ENCODE measurements at regions not wholly inside any gene's neighbourhood (a gene's known extent, or its start where the extent isn't known, plus 50 kb on each side); places are given as distances from the start of the nearest gene placed in this dataset.

DNA sequence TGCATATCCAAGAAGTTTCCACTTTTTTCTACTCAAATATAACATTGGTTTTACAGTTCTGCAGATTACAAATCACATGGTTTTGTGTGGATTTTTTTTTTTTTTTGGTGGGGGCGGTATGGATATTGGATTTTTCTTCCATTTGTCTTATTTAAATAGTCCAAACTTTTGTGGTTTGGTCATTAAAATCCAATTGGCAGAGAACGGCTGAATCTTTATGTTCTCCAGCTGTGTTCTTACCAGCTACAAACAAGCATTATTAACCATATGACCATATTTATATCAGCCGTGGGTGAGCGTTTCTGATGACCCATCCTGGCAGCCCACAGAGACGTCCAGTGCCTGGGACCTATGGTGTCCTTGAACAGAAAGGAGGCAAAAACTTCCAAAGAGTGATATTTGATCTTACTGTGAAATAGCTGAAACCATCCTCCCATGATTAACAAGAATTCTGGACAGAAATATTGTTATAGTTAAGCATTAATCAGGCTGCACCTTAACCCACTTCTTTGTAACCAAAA, 200.4 kb downstream of the LYPLAL1 start:
- intact Hi-C loops (cut with DNase I) = no loop called here
- DNase-seq (ENCODE audit: low spot score) = no peak

DNA sequence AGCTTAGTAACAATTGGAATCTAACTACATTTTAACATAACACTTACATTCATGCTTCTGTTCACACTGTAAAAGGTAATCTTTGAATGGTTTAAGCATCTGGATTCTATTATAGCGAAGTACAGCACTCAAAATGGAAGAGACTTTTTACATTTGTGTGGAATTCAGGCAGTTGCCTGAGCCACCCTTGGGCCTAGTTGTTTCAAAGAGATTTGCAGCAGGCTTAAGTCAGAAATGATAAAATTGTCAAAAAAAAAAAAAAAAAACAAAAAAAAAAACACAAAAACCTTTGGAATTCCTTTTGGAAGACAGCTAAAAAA, 199.9 kb downstream of the LYPLAL1 start:
- intact Hi-C loops (cut with DNase I) = no loop called here
- no peak for DNase-seq (ENCODE audit: low spot score)

DNA sequence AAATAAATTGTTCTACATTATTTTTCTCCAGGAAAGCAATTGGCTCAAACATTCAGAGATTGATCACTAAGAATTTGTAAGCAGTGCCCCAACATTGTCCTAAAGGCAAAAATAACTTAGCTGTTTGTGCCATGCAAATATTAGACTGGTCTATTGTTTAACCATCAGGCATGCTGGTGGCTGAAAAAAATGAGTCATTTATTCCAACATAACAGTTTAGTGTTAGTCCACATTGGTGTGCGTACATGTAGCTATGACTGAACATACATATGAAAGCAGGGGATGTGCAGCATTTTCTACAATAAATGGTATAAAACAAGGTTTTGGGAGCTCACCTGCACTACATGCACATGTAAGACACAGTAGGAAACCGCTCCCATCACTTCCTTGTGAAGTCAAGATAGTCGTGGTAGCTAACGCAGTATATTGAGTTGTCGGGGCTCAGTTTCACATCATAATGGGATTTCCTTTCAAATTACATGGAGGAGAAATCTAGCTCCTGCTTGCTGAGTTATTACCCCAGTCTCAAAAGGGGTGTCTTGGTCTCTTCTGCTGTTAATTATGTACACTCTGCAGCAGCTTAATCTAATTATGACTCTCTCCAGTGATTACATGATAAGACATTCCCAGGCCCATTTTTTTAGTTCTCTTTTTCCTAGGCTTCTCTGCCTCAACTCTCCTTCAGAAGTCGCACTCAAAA, 199.4 kb downstream of the LYPLAL1 start:
- intact Hi-C loops (cut with DNase I) = no loop called here
- DNase-seq (ENCODE audit: low spot score) = no peak

DNA sequence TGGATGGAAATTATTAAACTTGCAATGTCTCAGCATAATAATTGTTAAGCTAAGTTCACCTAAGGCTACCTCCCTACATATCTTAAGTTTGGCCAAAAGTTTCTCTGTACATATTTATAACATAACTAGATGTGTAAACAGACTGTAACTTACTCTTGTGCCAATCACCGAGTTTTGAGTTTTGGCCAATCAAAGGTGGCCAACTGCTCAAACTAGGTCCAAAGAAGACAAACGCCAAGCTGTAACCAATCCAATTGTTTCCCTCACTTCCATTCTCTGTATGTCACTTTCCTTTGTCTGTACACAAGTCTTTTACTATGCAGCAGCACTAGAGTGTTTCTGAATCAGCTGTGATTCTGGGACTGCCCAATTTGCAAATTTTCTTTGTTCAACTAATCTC, 197.8 kb downstream of the LYPLAL1 start:
- intact Hi-C loops (cut with DNase I) = no loop called here
- DNase-seq (ENCODE audit: low spot score) = no peak

DNA sequence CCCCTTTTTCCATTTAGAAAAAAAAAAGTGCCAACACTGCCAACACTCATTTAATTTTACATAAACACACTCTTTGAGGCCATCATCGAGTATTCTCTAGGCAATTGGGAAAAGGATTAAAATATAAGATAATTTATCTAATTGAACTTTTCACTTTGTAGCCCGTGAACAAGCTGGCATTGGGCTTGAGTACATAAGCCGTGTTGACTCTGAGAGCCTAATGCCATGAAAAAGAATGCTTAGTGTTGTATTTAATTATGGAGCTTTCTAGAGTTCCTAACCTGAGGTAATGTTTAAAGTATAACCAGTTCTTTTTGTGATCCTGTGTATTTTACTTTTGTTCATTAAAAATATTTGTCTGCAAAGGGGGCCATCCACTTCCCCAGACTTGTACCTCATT, 193.8 kb downstream of the LYPLAL1 start:
- no peak for DNase-seq (ENCODE audit: low spot score)
- intact Hi-C loops (cut with DNase I) = no loop called here

DNA sequence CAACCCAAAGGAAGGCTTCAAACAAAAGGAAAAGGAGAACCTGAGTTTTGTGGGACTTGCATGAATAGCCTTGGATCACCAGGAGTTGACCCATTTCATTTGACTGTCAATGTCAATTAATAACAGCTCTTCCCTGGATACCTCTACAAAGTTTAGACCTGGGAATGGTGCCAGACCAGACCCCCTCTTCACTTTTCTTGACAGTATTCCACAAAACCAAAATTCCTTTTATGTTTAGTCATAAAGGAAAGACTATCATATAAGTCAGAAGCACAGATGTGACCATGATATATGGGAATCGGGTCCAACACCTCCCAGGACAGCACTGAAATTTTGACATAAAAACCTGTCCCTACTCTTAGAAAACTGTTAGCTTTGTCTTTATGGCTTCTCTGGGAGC, 191.8 kb downstream of the LYPLAL1 start:
- no peak for DNase-seq (ENCODE audit: low spot score)
- intact Hi-C loops (cut with DNase I) = no loop called here

DNA sequence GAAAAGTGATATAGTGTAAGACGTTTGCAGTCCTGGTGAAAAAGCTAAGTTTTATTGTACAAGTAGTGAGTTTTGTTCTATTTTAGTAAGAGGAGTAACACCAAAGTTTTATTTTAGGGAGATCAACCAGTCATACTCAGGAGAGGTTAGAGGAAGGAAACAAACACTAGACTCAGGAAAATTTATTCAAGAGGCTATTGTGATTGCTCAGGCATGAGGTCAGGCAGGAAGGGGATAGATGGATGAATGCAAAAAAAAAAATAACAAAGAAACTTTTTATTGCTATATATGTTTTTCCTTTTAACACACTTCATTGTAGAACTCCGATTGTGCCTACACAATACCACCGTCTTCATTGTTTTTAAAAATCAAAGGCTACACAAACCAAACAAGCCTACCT, 189.0 kb downstream of the LYPLAL1 start:
- intact Hi-C loops (cut with DNase I) = no loop called here

DNA sequence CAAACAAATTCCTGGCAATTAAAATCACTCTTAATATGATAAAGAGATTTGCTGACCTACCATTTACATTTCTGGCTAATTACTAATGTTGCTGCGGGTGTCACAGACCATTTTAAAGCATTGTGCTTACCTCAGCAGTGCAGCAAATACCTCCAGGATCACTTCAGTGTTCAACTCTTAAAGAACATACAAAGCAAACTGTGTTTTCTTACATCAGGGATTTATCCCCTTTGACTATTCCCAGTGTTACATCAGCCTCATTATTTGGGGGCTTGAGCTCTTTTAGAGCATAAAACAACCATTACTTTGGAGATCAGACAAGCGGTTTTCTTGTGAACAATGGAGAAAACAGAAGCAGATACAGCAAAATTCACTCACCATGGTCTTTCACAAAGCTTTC, 185.4 kb downstream of the LYPLAL1 start:
- DNase-seq (ENCODE audit: low spot score) = no peak
- intact Hi-C loops (cut with DNase I) = no loop called here

More for the DNA sequence above, 189.0 kb downstream of the LYPLAL1 start:
- DNase-seq (ENCODE audit: low spot score) = no peak

DNA sequence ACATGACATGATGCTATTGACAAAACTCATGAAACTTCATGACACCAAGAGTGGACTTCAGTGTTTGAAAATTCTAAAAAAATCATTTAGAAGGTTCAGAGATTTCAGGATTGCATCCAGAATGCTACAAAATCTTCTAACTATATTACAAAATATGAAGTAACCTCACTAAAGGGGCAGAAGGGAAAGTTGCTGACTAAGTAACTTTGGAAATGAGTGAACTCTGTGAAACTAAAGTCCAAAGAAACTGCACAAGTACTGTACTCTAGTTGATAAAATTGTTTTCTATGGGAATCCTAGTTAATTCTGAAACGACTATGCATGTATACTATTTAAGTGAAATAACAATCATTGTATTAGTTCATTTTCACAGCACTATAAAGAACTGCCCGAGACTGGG, 184.4 kb downstream of the LYPLAL1 start:
- intact Hi-C loops (cut with DNase I) = no loop called here
- no peak for DNase-seq (ENCODE audit: low spot score)

DNA sequence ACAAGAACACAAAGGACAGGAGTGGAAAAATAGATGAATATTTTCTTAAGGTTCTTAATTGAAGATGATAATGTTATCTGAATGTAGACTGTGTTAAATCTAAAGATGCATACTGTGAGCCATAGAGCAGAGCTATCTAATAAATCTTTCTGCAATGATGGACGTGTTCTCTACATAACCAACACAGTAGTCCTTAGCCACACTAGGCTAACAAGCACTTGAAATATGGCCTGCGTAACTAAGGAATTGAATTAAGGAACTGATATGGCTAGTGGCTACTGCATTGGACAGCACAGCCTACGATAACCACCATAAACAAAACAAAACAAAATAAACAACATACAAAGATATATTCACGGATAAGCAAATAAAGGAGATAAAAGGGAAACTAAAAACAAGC, 181.3 kb downstream of the LYPLAL1 start:
- no peak for DNase-seq (ENCODE audit: low spot score)
- intact Hi-C loops (cut with DNase I) = no loop called here

DNA sequence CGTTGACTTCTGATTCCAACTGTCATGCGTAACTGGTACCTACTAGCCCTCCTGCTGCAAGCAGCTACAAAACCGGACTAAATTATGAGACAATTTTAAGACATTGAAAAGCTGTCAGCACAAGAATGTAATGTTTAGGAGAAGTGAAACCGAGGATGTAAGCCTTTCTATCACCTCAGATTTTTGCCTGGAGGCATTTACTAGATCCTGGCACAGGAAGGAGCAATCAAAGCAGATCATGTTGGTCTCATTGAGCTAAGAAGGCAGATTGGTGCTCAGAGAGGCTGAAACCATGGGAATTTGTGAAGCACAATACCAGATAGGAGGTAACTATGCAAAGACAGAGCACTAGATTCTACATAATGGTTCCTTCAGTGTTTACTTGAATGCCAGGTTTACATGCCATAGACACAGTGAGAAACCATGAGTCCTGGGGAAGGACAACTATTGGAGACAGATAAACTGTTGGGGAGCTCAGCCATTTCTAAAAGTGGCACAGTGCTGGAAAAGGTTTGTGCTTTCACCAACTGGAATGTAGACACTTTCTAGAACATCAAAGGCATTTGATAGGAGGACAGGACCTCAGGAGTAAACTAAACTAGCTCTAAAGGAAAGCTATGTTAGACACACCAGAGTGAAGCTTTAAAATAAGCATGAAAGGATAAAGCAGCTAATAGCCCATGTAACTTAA, 179.4 kb downstream of the LYPLAL1 start:
- intact Hi-C loops (cut with DNase I) = no loop called here
- DNase-seq (ENCODE audit: low spot score) = no peak

DNA sequence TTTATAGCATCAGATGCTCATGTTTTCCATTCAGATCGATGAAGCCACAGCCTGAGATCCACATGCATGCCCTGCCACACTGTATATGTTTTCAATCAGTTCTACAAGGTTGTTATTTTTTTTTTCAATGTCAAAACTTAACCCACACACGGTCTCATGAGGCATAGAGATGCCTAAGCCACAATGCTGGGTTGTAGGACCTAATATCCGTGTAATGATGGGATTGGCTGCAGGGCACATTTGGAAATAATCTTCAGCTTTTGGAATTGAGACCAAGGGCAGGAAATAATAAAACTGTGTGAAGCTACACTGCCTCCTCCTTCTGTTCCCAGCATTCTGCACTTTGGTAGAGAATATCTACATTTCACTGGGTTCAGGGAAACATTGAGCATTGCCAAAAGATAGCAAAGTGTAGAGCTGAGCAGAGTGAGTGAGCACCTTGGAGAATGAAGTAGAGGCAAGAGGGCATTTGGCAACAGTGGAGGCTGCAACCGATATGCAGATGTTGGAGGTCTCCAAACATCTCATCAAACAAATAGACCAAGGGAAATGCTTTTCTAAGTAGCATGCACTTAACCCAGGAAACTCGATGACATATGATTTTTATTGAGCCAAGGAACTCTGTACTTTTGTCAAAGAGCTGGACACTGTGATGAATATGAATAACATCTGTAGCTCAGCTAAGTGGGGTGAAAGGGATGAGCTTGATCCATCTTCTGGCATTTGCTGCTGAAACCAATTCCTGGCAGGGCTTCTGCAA, 176.7 kb downstream of the LYPLAL1 start:
- no peak for DNase-seq (ENCODE audit: low spot score)
- intact Hi-C loops (cut with DNase I) = no loop called here

DNA sequence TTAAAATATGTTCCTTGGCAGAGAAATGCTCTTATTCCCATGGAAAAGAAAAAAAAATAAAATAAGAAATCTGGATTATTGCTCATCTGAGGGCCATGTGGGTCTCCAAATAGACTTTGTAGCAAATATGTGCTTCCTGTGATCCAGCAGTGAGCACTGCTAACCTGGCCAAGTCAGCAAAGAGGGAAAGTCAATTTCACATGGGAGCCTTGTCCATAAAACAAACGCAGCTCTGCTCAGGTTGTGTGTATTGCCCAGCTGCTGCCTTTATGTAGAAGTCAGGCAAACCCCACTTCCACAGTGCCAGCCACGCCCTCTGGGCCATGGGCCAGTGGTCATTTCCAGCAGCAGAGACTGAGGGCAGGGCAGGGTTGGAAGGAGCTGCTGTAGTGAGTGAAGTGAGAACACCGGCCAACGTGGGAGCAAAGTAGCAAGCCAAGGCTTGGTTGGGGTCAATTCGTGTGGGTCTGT, 174.3 kb downstream of the LYPLAL1 start:
- peak; percentile 76 for DNase-seq (ENCODE audit: low spot score)
- intact Hi-C loops (cut with DNase I) = no loop called here

DNA sequence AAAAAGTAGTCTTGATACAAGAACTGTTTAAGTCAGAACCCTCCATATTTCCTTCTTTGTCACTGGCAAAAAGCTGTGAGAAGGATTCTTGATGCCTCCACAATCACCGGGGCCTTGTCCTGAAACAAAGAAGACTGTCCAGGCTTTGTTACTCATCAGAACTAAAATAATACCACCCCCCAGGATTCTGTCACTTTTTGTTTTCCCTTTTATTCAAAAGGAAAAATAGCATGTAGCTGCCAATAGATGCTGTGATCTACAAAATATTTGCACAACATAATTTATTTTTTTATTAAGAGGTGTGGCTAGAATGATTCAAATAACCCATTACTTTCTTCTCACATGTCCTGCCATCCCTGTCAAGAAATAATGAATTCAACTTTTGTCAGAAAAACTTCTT, 173.7 kb downstream of the LYPLAL1 start:
- DNase-seq (ENCODE audit: low spot score) = no peak
- intact Hi-C loops (cut with DNase I) = no loop called here

DNA sequence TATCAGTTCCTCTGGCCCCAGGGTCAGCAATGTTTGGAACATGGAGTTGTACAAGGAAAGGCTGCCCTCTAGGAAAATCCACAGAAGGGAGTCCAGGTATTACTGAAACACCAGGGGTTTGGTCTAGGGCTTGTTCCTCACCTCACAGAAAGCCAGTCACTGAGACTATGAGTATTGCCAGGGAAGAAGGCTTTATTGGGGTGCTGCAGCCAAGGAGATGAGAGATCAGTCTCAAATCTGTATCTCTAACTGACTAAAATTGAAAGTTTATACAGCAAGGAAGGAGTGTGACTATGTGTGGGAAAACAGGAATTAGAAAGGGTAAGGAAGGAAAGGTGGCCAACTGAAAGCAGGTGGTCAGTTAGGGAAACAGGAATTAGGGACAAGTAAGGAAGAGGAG, 172.3 kb downstream of the LYPLAL1 start:
- intact Hi-C loops (cut with DNase I) = no loop called here
- no peak for DNase-seq (ENCODE audit: low spot score)

DNA sequence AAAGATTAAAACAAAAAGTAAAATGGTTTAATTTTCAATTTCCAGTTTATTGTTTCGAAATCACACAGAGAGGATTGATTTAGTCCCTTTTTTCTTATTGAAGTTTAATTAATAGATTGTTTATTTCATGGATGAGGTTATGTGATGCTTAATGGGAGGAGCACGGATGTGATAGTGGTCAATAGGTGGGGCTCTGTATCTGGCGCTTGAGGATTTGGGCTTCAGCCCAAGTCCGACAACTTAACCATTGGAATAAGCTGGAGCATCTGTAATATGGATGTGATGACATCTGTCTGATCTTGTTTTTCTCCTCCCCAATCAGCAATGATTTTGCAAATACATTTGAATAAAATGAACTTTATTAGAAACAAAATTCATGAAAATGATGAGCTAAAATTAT, 169.2 kb downstream of the LYPLAL1 start:
- intact Hi-C loops (cut with DNase I) = no loop called here
- no peak for DNase-seq (ENCODE audit: low spot score)

DNA sequence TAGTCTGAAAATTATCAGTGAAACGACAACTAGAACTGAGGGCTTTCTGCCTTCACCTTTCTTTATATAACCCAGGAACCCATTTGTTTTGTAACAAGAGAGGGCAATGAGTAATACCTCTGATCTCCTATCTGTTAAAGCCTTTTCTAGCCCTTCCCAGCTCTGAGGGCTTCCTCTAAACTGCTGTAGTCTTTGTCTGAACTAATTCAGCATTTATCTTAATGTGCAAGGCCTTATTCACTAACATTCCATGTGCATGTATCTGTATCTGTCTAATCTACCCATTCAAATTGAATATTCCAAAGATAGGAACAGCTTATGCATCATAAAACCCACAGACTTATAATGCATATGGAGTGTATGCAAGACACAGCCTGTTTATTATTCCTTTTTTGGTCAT, 167.1 kb downstream of the LYPLAL1 start:
- intact Hi-C loops (cut with DNase I) = no loop called here
- DNase-seq (ENCODE audit: low spot score) = no peak

DNA sequence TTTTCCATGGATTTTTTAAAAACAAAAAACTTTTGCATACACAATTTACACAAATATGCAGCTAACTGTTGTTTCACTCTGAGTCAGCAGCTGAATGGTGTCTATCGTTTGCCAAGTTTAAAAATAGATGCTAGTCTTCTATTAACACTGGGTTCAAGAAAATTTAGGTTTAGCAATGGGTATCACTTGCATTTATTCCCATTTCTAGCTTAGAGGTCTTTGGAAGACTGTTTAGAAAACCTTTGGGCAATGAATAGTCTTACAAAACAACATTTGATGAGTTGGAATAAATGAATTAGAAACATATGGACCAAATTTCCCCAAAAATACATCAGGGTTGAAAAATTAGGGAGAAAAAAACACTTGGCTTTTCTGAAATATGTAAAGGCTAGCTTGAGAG, 165.8 kb downstream of the LYPLAL1 start:
- intact Hi-C loops (cut with DNase I) = no loop called here
- DNase-seq (ENCODE audit: low spot score) = no peak

DNA sequence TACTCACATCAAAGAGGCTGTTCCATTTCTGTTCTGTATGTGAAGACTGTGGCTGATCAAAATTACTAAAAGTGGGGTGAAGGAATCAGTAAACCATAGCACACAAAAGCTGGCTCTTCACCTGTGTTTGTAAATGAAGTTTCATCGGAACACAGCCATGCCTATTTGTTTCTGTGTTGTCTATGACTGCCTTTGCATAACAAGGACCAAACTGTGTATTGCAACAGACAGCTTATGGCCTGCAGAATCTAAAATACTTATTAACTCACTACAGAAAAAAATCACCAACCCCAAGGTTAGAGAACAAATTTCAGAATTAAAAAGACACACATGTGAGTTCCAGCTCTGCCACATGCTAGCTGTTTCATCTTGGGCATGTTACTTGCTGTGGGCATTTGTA, 163.9 kb downstream of the LYPLAL1 start:
- intact Hi-C loops (cut with DNase I) = no loop called here

DNA sequence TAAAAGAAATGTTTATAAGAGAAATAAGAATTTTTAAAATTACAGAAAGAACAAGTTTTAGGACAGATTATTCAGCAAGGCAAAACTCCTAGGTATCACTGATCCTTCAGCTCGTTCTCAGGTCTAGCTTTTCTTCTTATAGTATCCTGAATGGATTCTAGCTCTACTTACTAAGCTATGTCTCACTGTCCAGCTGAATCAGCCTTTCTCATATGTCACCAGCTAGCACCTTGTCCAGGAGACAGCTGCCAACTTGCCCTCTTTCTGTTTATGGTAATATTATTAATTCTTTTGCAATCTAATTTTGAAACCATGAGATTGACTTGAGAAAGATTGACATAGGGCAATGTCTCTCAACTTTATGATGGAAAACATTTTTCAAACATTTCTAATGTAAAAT, 159.9 kb downstream of the LYPLAL1 start:
- DNase-seq (ENCODE audit: low spot score) = no peak
- intact Hi-C loops (cut with DNase I) = no loop called here

More for the DNA sequence above, 163.9 kb downstream of the LYPLAL1 start:
- DNase-seq (ENCODE audit: low spot score) = no peak

DNA sequence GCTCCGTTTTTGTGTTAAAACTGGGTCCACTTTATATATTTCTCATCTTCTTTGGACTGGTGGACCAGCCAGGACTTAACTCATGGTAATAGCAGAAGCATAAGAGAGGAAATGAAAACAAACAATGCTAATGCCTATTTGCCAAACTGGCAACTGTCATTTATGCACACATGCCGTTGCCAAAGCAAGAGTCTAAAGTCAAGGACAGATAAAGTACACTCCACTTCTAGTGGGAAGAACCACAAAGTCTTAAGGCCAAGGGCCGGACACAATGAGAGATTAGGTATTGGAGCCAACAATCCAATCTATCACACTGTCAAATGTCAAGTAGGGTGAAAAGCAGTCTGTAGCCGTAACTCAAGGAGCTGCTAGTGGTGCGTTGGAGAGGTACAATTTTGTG, 157.7 kb downstream of the LYPLAL1 start:
- DNase-seq (ENCODE audit: low spot score) = no peak
- intact Hi-C loops (cut with DNase I) = no loop called here

All from cardiac septum (tissue), 1 donor.